Spinal cord (tissue), 9 donors: ENCODE measurements at regions not wholly inside any gene's neighbourhood (a gene's known extent, or its start where the extent isn't known, plus 50 kb on each side); places are given as distances from the start of the nearest gene placed in this dataset.

Source experiments
- DNase-seq, 6 donors: peaks; one replicate each; pipeline versions ENCODE4 v3.0.0 to v3.0.0-alpha.2; 2013 to 2015; ENCODE audit warnings: low spot score in 6 of 6, low read depth in 4 of 6
- H3K27ac ChIP-seq: one replicate; pipeline ENCODE4 v1.5.1; 2013; ENCODE audit warnings: low read depth, low read length, control low read depth
- H3K27me3 ChIP-seq: one replicate; pipeline ENCODE4 v1.6.1; 2013; ENCODE audit warnings: low read length; ENCODE audit not compliant: control insufficient read depth, insufficient read depth
- H3K36me3 ChIP-seq: one replicate; pipeline ENCODE4 v1.6.1; 2013; ENCODE audit warnings: low read length; ENCODE audit not compliant: control insufficient read depth, insufficient read depth
- H3K4me1 ChIP-seq: one replicate; pipeline ENCODE4 v1.6.1; 2013; ENCODE audit warnings: low read length; ENCODE audit not compliant: control insufficient read depth, insufficient read depth
- H3K4me3 ChIP-seq: one replicate; pipeline ENCODE4 v1.5.1; 2013; ENCODE audit warnings: low read depth, low read length, control low read depth
- H3K9me3 ChIP-seq: one replicate; pipeline ENCODE4 v1.6.1; 2013; ENCODE audit warnings: low read length; ENCODE audit not compliant: control insufficient read depth, insufficient read depth
- WGBS: methylation state at CpG from one replicate; pipeline ENCODE4 v1.1.5; 2013; ENCODE audit warnings: missing lambda C conversion rate; ENCODE audit not compliant: insufficient coverage; 5-methylcytosine and 5-hydroxymethylcytosine counted together
- donor health status: healthy.

DNA sequence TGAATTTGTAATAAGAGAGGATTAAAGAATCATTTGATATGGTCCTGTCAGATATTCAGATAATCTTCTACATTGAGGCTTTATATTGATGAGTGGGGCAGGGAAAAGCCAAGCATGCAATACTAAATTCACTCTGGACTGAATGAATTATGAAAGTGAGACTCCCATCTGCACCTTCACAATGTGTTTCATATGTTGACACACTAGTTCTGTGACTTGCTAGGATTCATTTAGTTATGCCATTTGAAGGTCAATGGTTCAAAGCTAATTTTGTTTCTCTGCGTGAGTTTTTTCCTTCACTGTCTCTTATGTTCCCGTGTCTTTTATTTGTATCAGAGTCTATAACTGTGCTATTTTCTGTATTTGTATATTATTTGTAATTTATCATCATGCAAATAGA is 1332.5 kb downstream of the KCNT2 start:
- no peaks in the 10 kb centered on the region for H3K4me1 ChIP-seq
- H3K27ac ChIP-seq, result no peak overlapping the region
- H3K9me3 ChIP-seq, result no peaks in the 10 kb centered on the region
- no peak overlapping the region for H3K4me3 ChIP-seq
- WGBS, result no CpG with 5 or more reads among the region's 2 CpGs
- H3K27me3 ChIP-seq, result no peaks in the 10 kb centered on the region
- H3K36me3 ChIP-seq, result no peaks in the 10 kb centered on the region
- peak in 1 of 6 donors; percentile 68 for DNase-seq

DNA sequence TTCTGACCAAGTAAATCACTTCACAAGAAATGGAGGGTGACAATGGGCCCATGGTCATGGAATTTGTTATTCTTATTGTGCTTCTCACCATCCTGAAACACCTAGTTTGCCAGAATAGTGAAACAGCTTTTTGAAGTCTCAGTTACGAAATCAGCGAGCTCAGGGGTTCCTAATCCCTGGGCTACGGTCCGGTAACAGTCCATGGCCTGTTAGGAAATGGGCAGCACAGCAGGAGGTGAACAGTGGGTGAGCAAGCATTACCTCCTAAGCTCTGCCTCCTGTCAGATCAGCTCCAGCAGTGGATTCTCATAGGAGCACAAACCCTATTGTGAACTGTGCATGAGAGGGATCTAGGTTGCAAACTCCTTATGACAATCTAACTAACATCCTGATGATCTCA is 1356.3 kb downstream of the KCNT2 start:
- no peaks in the 10 kb centered on the region for H3K36me3 ChIP-seq
- H3K27ac ChIP-seq, result no peak overlapping the region
- DNase-seq, result no peak
- H3K4me3 ChIP-seq, result no peak overlapping the region
- no peaks in the 10 kb centered on the region for H3K9me3 ChIP-seq
- 93% methylated on average over 4 of the region's 4 CpGs for WGBS
- no peaks in the 10 kb centered on the region for H3K27me3 ChIP-seq
- no peaks in the 10 kb centered on the region for H3K4me1 ChIP-seq

DNA sequence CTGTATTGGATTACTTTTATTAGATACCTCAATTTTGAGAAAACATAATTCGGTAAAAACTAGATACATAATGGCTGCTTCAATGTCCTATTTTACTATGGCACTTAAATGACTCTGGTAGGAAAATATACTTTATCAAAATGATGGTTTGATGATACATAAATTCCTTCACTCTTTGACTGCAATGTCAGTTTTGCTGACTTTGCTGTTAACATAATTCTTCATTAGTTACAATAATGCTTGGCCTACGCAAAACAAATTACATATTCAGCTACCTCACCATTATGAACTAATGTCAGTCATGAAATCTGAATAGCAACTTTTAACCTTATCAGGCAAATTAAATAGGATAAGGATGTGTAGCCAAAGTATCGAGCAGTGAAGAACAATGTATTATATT is 1364.7 kb downstream of the KCNT2 start:
- Histone ChIP-seq H3K27ac (no peak overlapping the region), H3K4me3 (no peak overlapping the region), H3K27me3 (no peaks in the 10 kb centered on the region), H3K4me1 (no peaks in the 10 kb centered on the region), H3K9me3 (no peaks in the 10 kb centered on the region), H3K36me3 (no peaks in the 10 kb centered on the region)
- no peak for DNase-seq
- no CpG with 5 or more reads among the region's 3 CpGs for WGBS

DNA sequence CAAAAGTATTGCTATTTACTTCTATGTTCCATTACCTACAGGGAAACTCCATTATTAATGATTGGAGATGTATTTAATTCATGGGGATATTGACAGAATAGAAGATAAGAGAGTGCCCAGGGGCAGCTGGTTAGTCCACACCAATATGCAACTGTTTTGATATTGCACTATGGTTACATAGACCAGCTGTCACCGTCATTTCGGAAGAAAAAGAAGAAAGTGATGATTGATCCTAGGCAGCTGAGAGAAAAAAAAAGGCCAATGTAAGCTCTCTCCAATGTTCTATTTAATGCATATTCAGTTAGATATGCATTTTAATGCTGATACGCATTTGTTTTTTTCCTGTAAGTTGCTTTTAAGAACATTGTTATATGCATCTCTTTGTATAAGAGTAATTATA is 1367.2 kb downstream of the KCNT2 start:
- Histone ChIP-seq H3K4me1 (no peaks in the 10 kb centered on the region), H3K27ac (no peak overlapping the region), H3K4me3 (no peak overlapping the region), H3K9me3 (peaks cover 6% of the 10 kb centered on the region), H3K36me3 (no peaks in the 10 kb centered on the region), H3K27me3 (no peaks in the 10 kb centered on the region)
- WGBS, result no CpG with 5 or more reads among the region's 3 CpGs
- DNase-seq, result no peak

DNA sequence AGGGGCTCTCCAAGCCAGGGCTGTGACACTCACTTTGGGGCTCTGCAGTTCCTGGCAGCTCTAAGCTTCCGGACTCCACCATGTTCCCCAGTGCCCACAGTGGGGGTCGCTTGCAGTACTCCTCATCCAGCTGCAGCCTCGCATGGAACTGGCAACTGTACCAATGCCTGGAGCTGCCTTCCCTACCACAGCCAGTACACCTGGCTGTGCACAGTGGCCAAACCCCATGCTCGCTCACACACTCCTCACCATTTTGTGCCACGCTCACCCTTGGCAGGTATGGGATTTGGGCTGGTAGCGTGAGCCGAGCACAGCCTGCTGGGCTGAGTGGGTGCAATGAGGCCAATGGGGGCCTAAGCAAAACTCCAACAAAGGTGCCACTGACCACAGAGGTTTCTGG is 1369.9 kb downstream of the KCNT2 start:
- no peaks in the 10 kb centered on the region for H3K27me3 ChIP-seq
- H3K27ac ChIP-seq, result no peak overlapping the region
- no peaks in the 10 kb centered on the region for H3K36me3 ChIP-seq
- H3K4me1 ChIP-seq, result no peaks in the 10 kb centered on the region
- 97% methylated on average over 7 of the region's 7 CpGs for WGBS
- peaks cover 6% of the 10 kb centered on the region for H3K9me3 ChIP-seq
- DNase-seq, result no peak
- no peak overlapping the region for H3K4me3 ChIP-seq

DNA sequence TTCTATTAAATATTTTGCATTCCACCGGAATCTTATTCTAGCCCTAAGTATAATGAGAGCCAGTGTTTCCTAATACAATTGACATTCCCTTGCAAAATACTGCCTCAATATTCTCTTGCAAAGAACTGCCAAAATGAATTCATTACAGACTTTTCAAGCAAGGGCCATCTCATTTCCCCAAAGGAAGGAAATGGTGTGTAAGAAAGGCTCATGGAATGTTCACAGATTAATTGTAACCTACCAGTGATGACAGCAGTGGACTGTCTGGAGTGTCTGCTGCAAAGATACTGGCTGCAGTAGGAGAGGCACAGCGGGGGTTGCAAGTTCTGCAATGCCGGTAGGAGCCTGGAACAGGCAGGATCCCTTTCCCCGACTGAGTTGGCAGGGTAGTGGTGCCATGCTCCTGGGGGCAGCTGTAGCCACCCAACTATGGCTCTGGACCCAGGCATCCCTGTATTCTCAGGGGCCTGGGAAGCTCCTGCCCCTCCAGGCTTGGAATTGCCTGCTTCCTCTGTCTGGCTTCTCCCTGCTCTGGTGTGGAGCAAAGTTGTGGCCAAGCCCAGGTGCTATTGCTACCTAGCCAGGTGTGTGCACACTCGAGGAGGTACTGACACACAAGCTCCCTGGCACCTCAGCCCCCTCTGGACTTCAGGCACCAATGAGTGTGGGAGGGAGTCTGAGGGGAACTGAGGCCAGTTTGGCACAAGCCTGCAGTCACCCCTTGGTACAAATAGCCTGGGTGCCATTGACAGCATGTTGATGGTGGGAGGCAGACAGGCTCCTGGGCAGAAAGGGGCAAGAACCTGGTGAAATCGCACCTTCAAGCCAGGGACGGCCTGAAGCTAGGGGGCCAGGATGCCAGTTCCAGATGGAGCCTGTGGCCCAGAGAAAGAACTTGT is 1371.0 kb downstream of the KCNT2 start:
- Histone ChIP-seq H3K36me3 (no peaks in the 10 kb centered on the region), H3K27me3 (no peaks in the 10 kb centered on the region), H3K27ac (no peak overlapping the region), H3K4me3 (no peak overlapping the region), H3K4me1 (no peaks in the 10 kb centered on the region), H3K9me3 (peaks cover 6% of the 10 kb centered on the region)
- 90% methylated on average over 6 of the region's 7 CpGs for WGBS
- DNase-seq, result no peak

DNA sequence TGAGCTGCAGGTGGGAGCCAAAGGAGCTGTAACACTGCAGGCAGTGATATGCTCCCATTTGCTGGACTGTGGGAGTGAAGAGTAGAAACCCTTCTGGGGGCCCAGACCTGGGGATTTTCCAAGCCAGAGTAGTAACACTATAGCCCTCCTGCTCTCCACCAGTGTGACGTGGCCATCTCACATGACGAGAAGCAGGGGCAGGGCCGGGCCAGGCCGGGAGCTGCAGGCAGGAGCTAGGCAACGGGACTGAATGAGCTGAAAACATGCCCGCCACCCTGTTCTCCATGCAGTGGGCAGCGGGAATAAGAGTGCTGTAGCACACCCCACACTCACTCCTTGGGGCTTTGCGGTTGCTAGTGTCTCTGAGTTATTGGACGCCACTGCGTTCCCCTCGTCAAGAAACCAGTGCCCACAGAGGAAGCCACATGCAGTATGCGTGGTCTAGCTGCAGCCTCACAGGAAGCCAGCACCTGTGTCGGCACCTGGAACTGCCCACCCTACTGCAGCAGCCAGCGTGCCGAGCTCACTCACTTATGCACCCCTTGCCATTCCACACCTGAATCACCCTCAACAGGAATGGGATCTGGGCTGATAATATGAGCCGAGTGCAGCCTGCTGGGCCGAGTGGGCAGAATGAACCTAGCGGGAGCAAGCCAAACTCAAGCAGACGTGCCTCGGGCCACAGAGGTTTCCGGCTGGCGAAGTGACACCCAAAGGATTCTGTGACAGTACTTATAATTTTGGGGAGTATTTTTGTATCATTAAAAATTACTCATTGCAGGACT is 1389.6 kb downstream of the KCNT2 start:
- Histone ChIP-seq H3K4me3 (no peak overlapping the region), H3K27ac (no peak overlapping the region), H3K4me1 (no peaks in the 10 kb centered on the region), H3K27me3 (no peaks in the 10 kb centered on the region), H3K9me3 (peaks cover 6% of the 10 kb centered on the region), H3K36me3 (no peaks in the 10 kb centered on the region)
- WGBS, result 94% methylated on average over 17 of the region's 22 CpGs
- DNase-seq, result no peak

DNA sequence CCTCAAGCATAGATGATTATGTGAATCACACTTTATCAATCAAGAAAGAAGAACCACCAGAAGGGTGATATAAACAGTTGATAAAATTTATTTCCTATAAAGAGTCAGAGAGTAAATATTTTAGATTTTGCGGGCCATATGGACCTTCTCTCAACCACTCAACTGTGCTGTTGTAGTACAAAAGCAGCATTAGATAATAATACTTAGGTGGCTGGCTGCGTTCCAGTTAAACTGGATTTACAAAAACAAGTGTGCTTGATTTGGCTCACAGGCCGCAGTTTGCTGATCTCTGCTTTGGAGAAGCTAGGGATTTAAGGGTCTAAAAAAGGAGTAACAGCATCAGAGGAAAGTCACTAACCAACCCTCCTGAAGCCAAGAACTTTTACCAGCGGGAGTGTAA is 1406.0 kb downstream of the KCNT2 start:
- no peaks in the 10 kb centered on the region for H3K36me3 ChIP-seq
- DNase-seq, result peak in 1 of 6 donors; percentile 11
- no peak overlapping the region for H3K4me3 ChIP-seq
- no peaks in the 10 kb centered on the region for H3K9me3 ChIP-seq
- H3K27me3 ChIP-seq, result no peaks in the 10 kb centered on the region
- no peaks in the 10 kb centered on the region for H3K4me1 ChIP-seq
- no CpG with 5 or more reads among the region's 4 CpGs for WGBS
- no peak overlapping the region for H3K27ac ChIP-seq

DNA sequence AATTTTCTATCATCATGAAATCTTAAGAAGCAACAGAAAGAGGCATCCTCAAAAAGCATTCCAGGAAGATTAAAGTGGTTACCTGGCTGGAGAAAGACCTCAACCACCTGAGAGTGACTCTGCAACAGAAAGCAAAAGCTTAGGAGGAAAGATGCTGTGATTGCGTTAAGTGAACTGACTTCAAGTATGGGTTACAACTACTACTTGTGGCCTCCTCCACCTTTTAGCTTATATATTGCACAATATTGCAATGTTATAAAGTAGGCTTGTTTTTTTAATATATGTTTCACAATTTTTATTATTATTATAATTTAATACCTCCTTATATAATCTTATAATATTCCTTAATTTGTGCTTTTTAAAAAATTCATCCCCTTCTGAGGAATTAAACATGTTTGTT is 1407.5 kb downstream of the KCNT2 start:
- WGBS, result no CpG with 5 or more reads among the region's 1 CpG
- H3K36me3 ChIP-seq, result no peaks in the 10 kb centered on the region
- H3K4me1 ChIP-seq, result no peaks in the 10 kb centered on the region
- H3K9me3 ChIP-seq, result no peaks in the 10 kb centered on the region
- no peak overlapping the region for H3K27ac ChIP-seq
- no peaks in the 10 kb centered on the region for H3K27me3 ChIP-seq
- H3K4me3 ChIP-seq, result no peak overlapping the region
- no peak for DNase-seq

DNA sequence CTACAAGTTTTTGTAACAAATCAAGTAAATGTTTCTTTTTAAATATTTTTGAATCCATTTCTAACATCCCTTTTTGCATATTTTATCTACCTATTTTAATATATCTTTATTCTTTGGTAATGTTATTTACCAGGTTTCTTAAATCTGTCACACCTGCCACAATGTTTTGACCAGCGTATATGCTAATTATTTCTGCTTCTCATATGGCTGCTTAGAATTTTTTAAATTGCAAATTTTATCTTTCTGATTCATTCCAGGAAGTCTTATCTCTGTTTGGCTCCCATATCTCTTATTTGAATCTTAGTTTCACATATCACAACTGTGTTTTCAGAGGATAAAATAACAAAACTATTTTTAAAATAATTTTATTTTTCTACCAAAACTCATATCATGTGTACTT is 1411.1 kb downstream of the KCNT2 start:
- DNase-seq, result peak in 1 of 6 donors; percentile 17

More for the DNA sequence above, 1411.1 kb downstream of the KCNT2 start:
- no peaks in the 10 kb centered on the region for H3K27me3 ChIP-seq
- WGBS, result no CpG with 5 or more reads among the region's 1 CpG
- H3K4me1 ChIP-seq, result no peaks in the 10 kb centered on the region
- H3K9me3 ChIP-seq, result no peaks in the 10 kb centered on the region
- no peak overlapping the region for H3K27ac ChIP-seq
- no peaks in the 10 kb centered on the region for H3K36me3 ChIP-seq
- no peak overlapping the region for H3K4me3 ChIP-seq
